Suppressor macrophage treated with lipopolysaccharide for 1 hour (primary cell): ENCODE measurements at regions not wholly inside any gene's neighbourhood (a gene's known extent, or its start where the extent isn't known, plus 50 kb on each side); places are given as distances from the start of the nearest gene placed in this dataset.

Experiments used
- DNase-seq, 3 donors: peaks; one replicate each; pipeline ENCODE4 v3.0.0-alpha.2; 2020 to 2022

GRCh38 chrX:39972340-39972739 lies 125.4 kb downstream of the BCOR start:
- peak in 1 of 3 donors; percentile 25 for DNase-seq

- DNase-seq, result no peak
Measured at GRCh38 chrX:39973810-39974209, 123.9 kb downstream of the BCOR start.

DNA sequence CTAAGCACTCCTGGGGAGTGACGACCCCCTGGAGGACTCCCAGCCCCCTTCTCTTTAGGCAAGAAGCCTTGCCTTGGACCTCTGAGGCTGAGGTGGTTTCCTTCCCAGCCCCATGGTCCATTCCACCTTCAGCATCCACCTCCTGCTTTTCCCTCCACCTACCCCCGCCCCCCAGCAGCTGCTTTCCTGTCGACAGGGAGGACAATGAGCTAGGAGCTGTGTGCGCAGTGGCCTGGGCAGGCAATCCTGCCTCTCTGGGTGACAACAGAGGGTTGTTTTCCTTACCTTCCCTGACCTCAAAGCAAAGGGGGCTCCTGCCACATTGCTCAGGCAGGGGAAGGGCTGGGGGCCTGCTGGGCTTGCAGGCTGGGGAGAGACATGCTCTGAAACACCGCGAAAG lies 123.5 kb downstream of the BCOR start:
- no peak for DNase-seq

- no peak for DNase-seq
Measured at GRCh38 chrX:39975101-39975925, 122.4 kb downstream of the BCOR start.

DNA sequence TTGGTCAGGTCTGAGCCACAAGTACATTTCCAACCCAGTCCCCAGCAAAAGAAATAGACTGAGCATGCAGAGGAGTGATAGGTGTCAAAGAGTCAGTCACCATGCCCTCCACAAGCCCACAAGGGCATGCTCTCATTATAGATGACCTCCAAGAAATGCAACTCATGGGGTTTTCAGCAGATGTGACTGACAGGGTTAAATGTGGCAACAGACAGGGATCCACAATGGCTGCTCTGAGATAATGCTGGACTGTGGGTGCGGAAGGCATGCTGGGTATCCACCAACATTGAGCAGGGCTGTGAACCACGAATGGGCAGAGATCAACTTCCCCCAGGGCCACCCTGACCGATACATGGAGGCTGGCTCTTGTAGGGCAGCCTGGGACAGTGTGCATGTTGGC lies 115.8 kb downstream of the BCOR start:
- no peak for DNase-seq

GRCh38 chrX:39982948-39983347 lies 114.8 kb downstream of the BCOR start:
- DNase-seq, result no peak

- DNase-seq, result peak; percentile 10 to 37 (median 36)
Measured at GRCh38 chrX:39983715-39984114, 114.0 kb downstream of the BCOR start.

GRCh38 chrX:39984191-39984956 lies 113.4 kb downstream of the BCOR start:
- DNase-seq, result peak in 1 of 3 donors; percentile 22

- no peak for DNase-seq
Measured at GRCh38 chrX:39985071-39985470, 112.7 kb downstream of the BCOR start.

DNA sequence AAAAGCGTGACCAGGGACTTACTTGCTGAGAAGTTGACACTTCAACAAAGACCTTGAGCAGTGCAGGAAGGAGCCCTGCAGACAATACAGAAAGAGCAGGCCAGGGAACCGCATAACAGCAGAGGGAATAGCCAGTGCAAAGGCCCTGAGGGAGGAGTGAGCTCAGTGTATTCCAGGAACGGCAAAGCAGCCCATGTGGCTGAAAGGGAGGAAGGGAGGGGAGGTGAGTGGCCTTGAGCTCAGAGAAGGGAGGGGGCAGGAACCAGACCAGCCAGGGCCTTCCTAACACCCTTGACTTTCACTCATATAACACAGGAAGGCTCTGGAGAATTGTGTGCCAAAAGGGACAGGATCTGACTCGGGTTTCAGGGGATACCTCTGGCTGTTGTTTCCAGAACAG lies 112.2 kb downstream of the BCOR start:
- DNase-seq, result no peak

DNA sequence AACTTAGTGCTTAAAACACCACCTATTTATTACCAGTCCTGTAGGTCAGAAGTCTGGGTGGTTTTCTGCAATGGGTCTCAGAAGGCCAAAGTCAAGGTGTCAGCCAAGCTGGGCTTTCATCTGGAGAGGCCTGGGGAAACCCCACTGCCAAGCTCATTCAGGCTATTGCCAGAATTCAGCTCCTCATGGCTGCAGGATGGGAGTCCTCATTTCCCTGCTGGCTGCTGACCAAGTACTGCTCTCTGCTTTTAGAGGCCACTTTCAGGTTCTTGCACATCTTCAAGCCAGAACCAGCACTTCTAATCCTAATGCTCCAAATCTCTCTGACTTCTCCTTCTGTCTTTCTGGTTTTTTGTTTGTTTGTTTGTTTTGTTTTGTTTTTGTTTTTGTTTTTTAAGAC lies 109.3 kb downstream of the BCOR start:
- no peak for DNase-seq

DNA sequence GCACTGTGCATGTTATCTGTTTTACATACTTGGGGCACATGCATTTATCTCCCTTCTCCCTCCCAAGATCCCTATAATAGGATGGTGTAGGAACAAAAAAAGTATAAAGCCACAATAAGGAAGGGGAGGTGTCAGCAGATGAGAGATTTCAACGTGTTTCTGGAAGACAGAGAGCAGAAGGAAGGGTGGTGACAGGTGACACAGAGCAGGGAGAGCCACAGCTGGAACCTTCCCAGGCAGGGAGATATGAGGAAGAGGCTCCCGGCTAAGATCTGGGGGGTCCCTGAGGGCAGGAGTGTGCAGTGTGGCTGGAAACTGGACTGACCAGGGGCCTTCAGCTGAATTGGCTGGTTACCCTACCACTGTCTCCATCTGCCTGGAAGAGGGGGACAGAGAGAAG lies 107.4 kb downstream of the BCOR start:
- DNase-seq, result no peak

DNA sequence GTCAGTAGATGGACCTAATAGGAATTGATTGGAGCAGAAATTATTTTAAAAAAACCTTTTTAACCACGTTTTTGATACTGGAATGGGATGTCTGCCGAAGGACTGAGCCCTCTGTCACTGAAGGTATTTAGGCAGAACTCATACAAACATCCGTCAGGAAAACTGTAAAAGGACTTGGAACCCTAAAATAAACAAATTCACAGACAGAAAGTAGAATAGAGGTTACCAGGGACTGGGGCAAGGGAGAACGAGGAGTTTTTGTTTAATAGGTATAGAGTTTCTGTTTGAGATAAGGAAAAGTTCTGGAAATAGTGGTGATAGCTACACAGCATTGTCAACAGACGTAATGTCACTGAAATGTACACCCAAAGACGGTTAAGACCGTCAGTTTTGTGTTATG lies 105.5 kb downstream of the BCOR start:
- no peak for DNase-seq

DNA sequence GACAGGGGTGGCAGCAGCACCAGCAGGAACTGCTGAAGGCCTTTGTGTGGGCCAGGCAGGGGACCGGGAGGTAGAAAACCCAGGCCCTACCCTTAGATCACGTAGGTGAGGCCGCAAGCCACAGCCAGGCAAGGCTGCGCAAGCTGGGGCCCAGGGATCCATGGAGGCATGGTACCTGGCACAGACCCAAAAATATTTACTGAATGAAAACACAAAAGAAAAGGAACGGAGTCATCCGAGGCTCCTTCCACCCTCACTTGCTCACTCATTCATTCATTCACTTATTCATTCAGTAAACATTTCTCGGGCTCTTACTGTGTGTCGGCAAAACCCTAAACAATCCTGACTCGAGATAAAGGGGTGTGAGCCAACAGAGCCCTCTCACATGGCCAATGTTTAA lies 102.3 kb downstream of the BCOR start:
- no peak for DNase-seq

DNA sequence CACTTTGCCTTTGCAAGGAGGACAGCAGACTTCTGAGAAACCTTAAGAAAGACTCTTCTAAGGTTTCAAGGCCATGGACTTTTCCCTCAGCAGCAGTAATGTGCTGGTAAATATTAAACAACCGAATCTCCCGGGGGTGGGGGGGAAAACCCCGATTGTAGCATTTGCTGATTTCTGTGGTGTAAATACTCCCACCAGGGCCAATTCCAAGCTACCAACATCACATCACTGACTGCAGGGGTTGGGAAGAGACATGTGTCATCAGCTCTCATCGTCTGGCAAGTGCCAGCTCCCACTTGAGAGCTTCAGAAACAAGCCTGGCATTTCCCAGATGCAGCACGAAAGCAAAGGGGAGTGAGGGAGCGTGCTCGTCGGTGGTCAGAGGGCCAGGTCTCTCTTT lies 101.2 kb downstream of the BCOR start:
- DNase-seq, result peak in 1 of 3 donors; percentile 52

DNA sequence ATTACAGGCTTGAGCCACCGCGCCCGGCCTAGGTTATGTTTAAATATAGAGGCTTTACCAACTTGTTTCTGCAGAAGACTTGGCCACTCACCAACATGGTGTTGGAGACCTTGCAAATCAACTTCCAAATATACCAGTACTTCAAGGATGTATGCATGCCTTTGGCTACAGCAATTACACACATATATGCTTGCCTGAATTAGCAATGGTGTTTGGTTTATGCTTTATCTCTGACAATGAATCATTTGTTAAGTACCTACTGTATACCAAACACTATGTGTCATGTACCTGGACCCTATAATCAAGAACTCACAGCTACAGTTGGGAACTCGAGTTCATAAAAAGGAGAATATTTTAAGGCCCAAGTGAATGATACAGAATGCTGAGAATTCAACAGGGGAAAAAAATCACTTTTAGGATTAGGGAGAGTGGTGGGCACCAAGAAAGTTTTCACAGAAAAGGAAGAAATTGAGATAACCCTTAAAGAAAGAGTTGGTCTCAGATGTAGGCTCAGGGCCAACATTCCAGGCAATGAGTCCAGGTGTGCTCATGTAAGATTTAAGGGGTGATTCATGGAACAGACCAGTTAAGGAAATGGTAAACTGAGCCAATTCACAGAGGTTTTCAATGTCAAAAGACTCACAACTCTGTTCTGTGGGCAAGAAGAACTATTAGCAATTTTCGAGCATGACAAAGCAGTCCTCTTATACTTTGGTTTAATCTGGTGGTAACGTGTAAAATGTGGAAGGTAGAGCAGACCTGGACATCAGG lies 98.9 kb downstream of the BCOR start:
- DNase-seq, result no peak
